Keratinocyte (primary cell): ENCODE measurements at regions not wholly inside any gene's neighbourhood (a gene's known extent, or its start where the extent isn't known, plus 50 kb on each side); places are given as distances from the start of the nearest gene placed in this dataset.

Source experiments
- CTCF ChIP-seq, 3 experiments: IDR thresholded peaks in 1 of 3; conservative IDR thresholded peaks in 1 of 3; optimal IDR thresholded peaks in 1 of 3; 2 replicates in 2 of 3; 3 replicates in 1 of 3; pipeline versions ENCODE3 to v1.5.1; 2011; ENCODE audit warnings: low read length in 3 of 3, mild to moderate bottlenecking in 3 of 3, moderate library complexity in 2 of 3, control low read depth in 1 of 3, inconsistent platforms in 1 of 3; ENCODE audit not compliant: insufficient read depth in 2 of 3; ENCODE audit errors: extremely low read depth in 1 of 3
- EZH2 ChIP-seq: IDR thresholded peaks from one replicate; pipeline ENCODE4 v1.6.1; 2012; ENCODE audit warnings: inconsistent platforms, mild to moderate bottlenecking, low read length, moderate library complexity

DNA sequence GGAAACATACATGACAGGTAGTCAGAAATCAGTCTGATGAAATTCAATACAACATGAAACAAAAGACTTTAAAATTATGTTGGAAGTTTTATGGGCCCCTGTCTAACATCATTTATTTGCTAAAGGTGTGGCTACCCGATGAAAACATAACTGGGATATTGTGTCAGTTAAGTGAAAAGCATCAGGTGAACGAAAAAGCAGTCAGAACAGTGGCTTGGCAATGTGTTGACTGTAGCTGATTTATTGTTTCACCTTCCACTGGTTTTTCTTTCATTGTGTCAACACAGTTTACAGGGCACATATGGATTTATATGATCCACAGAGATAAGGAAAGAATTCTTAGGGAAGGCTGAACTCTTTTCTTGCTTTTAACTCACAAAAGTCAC, 429.6 kb upstream of the ZNF608 start:
- TF ChIP-seq CTCF (optimal IDR thresholded peaks at IDR 0.05 in 1 of 3, IDR thresholded peaks at IDR 0.05 in 1 of 3, conservative IDR thresholded peaks at IDR 0.05 in 1 of 3; ENCODE audit: extremely low read depth in 1 of 3, insufficient read depth in 2 of 3, low read length in 3 of 3) = no peak
- TF ChIP-seq EZH2 = no peak
